ENCODE measurements at regions not wholly inside any gene's neighbourhood (a gene's known extent, or its start where the extent isn't known, plus 50 kb on each side); places are given as distances from the start of the nearest gene placed in this dataset.

- no peak for DNase-seq
These were observed 418.7 kb downstream of the CBLN4 start for GRCh38 chr20:55586610-55587009.

DNA sequence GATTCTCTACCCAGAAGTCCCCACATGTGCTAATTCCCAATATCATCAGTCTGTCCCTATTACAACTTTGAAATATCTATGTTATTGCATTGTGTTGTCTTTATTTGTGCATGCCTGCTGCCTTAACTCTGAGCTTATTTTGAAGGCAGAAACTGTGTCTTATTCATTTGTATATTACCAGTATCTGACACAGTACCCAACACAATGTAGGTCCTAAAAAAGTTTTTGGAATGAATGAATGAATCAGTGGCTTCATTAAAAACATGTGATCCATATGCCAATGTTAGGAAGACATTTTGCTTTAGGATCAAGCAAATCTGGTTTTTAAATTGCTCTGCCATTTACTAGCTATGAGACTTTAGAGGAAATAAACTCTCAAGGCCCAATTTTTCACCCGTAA lies 420.4 kb downstream of the CBLN4 start:
- no peak for DNase-seq

GRCh38 chr20:55584307-55584706 lies 421.0 kb downstream of the CBLN4 start:
- DNase-seq, result no peak

DNA sequence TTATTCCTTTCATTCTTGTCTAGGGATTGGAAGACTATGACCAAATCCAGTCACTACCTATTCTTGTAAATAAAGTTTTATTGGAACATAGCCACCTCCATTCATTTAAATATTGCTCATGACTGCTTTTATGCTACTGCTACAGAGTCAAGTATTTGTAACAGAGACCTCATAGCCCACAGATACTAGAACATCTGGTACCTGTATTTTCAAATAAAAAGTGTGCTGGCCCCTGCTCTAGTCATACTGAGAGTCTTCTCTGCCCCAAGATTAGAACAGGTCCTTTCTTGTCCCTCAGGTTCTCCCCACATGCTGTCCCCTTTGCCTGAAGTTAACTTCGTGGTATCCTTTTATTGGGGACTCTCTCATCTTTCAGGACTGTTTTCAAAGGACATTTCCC lies 422.3 kb downstream of the CBLN4 start:
- DNase-seq, result no peak

GRCh38 chr20:55582498-55582897 lies 422.8 kb downstream of the CBLN4 start:
- DNase-seq, result no peak

DNA sequence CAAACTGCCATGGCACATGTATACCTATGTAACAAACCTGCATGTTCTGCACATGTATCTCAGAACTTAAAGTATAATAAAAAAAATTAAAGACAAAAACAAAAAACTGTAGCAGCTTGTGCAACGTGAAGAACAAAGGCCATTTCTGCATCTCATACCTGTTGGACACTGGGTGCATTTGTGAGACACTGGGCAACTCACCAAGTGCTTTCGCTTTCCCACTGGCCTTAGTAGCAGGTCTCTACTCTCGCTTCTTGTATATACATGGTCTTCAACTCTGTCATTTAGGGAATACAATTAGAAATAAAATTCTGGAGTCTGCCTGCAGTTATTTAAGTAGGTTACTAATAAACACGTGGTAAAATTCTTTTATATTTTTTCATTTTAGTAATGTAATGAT lies 423.8 kb downstream of the CBLN4 start:
- no peak for DNase-seq

- no peak for DNase-seq
These were observed 424.8 kb downstream of the CBLN4 start for GRCh38 chr20:55580475-55580874.

GRCh38 chr20:55579802-55580201 lies 425.5 kb downstream of the CBLN4 start:
- DNase-seq, result no peak

GRCh38 chr20:55576981-55577380 lies 428.3 kb downstream of the CBLN4 start:
- DNase-seq, result no peak

DNA sequence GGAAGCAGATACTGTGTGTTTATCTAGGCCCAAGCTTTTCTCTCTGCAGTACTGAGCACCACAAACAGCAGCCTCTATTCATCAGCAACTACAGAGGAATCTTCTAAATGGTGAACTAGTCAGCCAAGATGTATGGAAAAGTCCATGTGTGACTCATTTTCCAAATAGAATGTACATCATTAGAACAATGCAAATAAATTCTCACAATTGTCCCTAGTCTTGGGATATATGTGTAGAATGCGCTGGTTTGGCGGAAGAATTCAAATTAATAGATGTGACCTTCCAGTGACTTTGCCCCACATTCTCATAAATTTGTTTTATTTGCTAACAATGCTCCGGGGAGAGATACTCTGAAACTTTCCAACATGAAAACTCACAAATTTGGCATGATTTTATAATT lies 436.2 kb downstream of the CBLN4 start:
- no peak for DNase-seq

- DNase-seq, result no peak
These were observed 437.5 kb downstream of the CBLN4 start for GRCh38 chr20:55567826-55568225.

DNA sequence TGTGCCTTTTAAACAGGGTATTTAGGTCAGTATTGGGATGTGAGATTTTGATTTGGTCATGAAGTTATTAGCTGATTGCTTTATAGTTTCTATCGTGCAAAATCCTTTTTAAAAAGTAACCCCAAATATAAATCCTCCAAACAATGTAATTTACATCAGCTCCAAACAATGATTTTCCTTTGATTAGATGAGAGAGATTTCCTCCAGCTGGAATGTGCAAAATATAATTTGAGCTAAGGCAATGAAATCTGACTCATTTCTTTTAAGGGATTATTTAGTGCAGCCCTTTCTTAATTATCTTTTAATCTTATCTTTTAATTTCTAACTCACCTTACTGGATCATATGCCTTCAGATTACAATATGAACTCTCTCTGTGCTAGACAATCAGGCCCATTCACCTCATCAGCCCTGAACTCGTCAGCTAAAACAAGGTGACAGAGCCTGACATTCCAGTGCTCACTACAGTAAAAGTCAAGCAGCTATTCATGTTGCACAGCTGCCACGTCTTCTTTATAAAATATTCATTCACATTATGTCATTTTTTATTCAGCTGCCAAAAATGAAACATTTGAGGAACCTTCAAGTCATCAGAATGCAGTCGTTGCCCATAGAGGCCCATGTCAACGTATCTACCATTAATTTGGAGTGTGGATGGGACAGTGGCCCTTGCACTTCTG lies 440.1 kb downstream of the CBLN4 start:
- no peak for DNase-seq

DNA sequence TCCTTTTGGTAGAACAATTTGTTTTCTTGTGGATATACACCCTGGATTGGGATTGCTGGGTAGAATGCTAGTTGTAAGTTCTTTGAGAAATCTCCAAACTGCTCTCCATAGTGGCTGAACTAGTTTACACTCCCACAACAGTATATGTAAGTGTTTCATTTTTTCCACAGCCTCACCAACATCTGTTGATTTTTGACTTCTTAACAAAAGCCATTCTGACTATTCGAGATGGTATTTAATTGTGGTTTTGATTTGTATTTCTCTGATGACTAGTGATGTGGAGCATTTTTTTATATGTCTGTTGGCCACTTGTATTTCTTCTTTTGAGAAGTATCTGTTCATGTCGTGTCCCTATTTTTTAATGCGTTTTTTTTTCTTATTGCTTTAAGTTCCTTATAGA lies 444.1 kb downstream of the CBLN4 start:
- no peak for DNase-seq

DNA sequence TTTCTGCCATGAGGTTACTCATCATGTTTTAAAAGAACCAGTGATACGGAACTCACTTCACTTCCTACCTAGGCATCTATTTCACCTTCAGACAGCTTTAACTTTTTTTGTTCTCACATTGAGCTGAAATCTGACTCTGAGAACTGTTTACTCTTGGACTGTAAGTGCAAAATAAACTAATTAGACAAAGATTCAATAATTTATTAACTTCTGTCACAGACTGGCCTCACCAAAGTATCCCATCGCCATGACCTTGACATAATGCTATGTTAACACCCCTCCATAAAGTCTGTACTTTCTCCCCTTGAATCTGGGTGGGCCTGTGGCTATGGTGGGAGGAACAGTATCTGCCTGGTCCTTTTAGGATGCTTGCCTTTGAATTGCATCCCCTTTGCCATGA lies 448.1 kb downstream of the CBLN4 start:
- no peak for DNase-seq

- no peak for DNase-seq
These were observed 450.2 kb downstream of the CBLN4 start for GRCh38 chr20:55555075-55555650.

- DNase-seq, result no peak
These were observed 460.7 kb downstream of the CBLN4 start for GRCh38 chr20:55544638-55545037.

- no peak for DNase-seq
These were observed 464.8 kb downstream of the CBLN4 start for GRCh38 chr20:55540486-55540885.

GRCh38 chr20:55540013-55540412 lies 465.3 kb downstream of the CBLN4 start:
- DNase-seq, result no peak

GRCh38 chr20:55538261-55538908 lies 466.9 kb downstream of the CBLN4 start:
- DNase-seq, result no peak

- DNase-seq, result no peak
These were observed 470.0 kb downstream of the CBLN4 start for GRCh38 chr20:55535366-55535765.

- no peak for DNase-seq
These were observed 471.7 kb downstream of the CBLN4 start for GRCh38 chr20:55533632-55534031.

DNA sequence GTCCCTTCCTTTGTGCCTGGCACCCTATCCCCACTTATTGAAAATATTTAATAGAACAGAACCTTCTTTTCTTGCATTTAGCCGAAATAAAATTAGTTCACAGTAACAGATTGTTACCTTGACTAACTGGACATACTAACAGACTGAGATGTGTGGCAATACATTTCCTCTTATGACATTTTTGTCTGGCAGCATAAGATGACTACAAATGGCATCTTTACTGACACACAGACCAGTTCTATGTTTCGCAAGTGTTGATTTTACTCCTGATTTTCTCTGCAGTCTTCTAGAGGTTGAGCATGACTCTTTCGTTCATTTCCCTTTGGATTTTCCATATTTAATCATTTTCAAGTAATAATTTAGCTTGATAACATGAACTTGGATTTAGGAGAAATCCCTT lies 474.6 kb downstream of the CBLN4 start:
- DNase-seq, result no peak

GRCh38 chr20:55528482-55528881 lies 476.8 kb downstream of the CBLN4 start:
- DNase-seq, result no peak

DNA sequence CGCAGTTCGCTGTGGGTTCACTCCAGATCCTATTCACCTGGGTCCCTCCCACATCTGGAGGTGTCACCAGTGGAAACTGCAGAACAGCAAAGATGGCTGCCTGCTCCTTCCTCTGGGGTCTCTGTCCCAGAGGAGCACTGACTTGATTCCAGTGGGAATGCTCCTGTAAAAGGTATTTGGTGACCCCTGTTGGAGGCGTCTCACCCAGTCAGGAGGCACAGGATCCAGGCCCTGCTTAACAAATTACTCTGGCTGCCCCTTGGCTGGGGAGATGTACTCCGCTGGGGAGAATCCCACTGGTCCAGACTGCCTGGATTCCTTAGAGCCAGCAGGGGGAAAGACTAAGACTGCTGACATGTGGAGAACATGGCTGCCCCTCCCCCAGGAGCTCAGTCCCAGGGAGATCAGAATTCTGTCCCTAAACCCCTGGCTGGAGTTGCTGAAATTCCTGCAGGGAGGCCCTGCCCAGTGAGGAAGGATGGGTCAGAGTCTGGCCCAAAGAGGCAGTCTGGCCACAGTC lies 483.0 kb downstream of the CBLN4 start:
- no peak for DNase-seq

All from hippocampal formation (tissue), 2 donors.